DMS53 (cell line): ENCODE measurements at regions not wholly inside any gene's neighbourhood (a gene's known extent, or its start where the extent isn't known, plus 50 kb on each side); places are given as distances from the start of the nearest gene placed in this dataset.

ENCODE experiments used
- DNase-seq: peaks from one replicate; lab custom pipeline; 2025; lab: John Stamatoyannopoulos, UW

DNA sequence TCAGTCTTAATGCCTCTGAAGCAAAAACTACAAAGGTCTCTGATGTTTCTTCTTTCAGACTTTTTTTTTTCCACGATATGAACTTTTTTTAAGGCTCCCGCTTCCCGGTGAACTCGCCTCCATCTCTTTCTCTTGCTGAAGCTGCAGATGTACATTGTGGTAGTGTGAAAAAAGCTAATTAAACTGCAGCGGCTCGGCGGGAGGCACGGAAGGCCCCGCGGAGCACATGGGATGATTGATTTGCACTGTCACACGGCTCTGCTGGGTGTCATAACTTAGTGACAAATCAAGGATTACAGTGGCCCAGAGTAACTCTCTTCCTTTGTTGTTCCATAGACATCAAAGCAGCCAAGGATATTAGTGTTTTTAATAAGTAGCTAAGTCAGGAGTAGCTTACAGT, 196.3 kb downstream of the AXIN2 start:
- DNase-seq: no peak

DNA sequence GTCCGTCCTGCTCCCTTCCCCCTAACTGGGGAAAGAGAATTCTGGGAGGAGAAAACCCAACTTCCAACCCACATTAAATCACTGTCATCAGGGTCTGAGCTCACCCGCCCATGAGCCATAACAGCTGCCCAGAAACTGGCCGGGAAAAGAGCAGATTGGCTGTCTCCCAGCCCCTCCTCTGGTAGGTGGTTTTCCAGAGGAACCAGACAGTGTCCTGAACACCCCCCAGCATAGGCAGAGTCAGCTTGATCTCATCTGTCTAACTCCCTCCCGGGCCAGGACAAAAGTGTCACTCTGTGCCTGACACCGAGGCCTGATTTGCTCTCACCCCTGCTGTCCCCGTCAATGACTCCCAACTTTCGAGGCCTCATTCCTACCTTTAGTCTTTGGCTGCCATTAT, 197.0 kb downstream of the AXIN2 start:
- DNase-seq: no peak

DNA sequence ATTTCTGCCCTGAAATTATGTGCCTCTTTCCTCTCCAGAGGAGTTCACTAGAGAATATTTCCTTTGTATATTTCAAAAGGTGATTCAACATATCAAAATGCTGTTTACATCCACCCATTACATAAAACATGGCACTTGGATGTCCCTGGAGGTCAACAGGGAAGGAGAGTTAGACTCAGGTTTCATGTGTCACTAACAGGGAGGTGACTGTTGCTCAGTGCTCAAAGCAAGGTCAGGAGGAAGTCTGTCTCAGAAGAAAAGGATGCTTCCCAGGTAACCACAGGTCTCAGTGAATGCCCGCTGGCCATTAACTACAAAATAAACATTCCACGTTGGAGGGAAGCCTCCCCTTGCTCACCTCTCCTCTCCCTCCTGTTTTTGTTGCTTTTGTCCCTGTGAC, 198.6 kb downstream of the AXIN2 start:
- no peak for DNase-seq

DNA sequence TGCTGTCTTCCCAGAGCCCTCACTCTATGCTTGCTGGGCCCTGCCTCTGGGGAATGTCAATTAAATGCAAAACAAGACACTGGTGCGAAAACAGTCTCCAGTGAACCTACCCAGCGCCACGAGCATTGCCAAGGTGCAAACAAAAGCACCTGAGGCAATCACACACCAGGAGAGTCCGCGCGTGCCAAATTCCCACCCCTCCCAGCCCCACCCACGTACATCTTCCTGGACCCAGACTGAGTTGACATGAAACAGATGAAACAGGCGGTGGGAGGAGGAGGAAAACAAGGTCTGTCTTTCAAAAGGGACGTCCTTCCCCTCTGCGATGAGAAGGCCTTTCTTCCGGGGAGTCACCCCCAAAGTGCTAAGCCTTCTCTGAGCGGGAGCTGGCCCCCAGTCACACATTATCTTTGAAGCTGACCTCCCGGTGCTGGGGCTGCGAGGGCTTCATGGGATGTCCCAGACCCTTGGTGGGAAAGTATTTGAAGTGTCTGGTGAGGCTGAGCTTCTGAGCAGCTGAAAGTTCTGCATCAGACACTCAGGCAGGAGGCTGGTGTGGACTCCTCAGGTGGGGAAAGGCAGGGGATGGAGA, 200.4 kb downstream of the AXIN2 start:
- no peak for DNase-seq

DNA sequence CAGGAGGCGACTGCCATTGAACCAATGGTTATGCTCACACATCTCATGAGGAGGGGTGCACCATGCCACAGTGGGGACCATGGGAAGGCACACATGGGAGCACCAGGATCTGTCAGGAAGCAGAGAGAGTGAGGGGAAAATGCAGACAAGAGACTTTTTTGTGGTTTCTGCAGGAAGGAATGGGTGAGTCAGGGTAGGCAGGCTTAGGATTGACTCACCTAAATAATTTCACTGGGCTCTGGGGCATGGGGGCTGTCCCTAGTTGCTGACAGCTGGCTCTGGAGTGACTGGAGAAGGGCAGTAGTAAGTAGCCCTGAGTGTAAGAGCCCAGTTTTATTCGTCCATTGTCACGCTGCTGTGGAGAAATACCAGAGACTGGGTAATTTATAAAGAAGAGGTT, 202.4 kb downstream of the AXIN2 start:
- no peak for DNase-seq

DNA sequence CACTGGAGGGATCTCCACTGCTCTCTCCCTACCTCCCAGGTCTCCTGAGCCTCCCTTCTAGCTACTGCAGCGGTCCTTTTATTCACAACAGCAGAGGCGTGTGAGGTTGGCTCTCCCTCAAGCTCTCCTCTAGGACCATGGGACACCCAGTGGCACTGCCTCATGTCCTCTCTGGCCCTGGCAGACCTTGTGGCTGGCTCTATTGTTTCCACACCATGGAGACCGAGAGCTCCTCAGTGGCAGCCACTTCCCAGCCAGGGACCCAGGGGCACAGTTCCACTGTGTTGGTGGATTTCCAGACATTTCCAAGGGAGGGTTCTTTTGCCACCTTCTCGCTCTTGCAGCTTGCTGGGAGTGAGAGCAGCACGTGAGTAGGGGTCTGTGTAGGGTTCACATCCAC, 204.9 kb downstream of the AXIN2 start:
- no peak for DNase-seq

DNA sequence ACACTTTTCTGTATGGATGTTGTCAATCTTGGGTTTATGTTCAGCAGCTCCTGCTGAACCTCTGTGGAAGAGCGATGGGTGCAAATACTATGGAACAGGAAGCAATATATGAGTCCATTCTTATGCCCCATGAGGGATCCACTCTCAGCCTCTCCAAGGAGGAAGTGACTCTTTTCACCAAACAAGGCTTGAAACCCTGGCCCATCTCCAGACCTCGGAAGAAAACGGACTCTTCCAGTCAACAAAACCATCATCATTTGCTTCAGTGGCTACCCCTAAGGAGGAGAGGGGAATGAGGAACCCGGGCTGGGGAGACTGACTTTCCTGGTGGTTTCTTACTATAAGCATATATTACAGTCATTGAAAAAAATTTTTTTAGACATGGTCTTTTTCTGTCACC, 206.2 kb downstream of the AXIN2 start:
- DNase-seq: no peak

DNA sequence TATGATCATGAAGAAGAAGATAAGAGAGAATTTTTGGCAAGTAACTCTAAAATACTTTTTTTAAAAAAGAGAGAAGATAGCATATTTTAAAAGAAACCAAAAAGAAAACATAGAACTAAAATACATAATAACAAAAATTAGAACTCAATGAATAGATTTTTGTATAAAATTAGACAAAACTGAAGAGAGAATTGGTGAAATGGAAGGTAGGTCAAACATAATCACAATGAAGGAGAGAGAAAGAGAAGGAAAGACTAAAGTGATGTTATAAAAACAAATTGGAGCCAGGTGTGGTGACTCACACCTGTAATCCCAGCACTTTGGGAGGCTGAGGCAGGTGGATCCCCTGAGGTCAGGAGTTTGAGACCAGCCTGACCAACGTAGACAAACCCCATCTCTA, 211.5 kb downstream of the AXIN2 start:
- DNase-seq: no peak

DNA sequence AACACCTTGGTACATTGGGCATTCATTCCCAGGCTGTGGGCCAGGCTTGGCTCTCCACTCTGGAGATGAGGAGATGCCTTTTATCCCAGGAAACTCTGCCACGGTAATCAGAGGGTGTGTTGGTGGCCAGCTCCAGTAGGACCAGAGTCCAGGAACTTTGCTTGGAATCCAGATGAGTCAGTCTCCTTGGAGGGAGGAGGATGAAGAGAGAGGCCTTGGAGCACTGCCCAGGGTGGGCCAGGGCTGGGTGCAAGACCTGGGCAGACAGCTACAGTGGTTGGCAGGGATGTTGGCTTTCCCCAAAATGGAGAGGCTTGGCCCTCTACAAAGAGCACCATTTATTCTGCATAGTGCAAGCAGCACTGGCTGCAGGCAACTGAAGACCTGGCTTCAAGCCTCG, 209.0 kb downstream of the RGS9 start:
- DNase-seq: no peak

DNA sequence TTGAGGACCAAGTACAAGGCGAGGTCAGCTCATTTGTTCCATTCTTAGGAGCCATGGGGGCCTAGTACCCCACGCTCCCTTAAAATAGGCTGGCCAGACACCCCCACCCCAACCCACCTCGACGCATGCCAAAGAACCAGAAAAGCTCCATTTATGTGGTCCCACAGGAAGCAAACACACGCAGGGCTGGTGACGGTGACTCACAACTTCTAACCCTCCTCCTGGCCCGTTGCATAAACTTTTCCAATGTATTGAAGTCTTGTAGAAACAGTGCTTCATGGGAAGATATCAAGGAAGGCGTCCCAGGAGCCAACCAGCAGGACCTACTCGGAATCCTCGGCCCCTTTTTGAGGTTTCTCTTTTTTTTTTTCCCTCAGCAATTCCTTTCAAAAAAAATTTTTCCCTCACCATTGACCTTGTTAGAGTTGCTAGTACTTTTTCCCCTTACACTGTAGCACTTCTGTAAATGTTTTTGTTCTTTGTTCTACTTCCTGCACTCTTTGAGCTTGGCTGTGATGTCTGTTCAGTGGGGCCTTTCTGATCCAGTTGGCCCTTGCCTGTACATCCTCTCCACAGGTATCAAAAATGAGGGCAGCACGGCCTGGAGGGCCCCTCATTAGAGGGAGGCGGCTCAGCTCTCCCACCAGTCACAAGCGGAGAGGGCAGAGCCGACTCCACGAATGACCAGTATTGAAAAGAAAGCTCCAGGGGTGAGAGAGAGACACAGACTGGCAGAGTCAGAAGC, 208.3 kb downstream of the RGS9 start:
- DNase-seq: no peak

DNA sequence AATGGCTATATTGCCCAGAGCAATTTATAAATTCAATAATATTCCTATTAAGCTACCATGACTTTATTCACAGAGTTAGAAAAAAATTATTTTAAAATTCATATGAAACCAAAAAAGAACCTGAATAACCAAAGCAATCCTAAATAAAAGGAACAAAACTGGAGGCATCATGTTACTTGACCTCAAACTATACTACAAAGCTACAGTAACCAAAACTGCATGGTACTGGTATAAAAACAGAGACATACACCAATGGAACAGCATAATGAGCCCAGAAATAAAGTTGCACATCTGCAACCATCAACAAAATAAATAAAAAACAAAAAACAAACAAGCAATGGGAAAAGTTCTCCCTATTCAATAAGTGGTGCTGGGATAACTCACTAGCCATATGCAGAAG, 203.2 kb downstream of the RGS9 start:
- DNase-seq: no peak

DNA sequence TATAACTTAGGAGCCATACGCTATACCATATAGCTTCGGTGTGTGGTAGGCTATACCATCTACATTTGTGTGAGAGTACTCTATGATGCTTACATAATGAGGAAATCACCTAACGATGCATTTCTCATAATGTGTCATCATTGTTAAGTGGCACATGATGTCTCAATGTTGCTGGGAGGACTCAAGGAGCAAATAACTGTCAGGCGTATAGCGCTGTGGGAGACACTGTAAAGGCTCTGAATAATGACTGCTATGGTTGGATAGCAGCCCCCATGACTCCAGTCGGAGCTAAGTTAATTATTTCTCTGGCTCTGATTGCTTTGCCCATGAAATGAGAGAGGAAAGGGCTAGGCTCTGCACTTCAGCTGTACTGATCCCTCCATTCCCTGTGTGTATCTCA, 197.2 kb downstream of the RGS9 start:
- DNase-seq: no peak

DNA sequence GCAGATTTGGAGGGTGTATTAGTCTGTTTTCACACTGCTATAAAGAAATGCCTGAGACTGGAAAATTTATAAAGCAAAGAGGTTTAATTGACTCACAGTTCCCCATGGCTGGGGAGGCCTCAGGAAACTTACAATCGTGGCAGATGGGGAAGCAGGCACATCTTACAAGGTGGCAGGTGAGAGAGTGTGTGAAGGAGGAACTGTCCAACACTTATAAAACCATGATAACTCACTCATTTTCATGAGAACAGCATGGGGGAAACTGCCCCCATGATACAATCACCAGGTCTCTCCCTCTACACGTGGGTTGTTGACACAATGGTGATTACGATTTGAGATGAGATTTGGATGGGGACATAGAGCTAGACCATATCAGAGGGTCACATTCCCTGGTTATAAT, 195.6 kb downstream of the RGS9 start:
- DNase-seq: no peak

DNA sequence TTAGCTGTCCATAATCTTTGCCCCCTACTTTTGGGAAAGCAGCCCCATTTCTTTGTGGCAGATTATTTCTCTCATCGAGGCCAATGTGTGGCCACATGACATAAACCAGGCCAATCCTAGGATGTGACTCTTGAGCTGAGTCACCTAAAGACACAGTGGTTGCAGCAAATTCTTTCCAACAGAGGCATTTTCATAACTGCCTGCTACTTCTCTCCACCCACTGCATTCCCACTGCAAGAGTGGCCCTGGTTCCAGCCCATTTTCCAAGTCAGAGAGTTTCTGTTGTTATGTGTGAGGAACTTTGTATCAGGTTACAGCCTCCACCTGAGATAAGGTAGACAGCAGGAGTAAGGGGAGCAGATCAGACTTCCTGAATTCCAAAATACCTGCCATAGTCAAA, 195.2 kb downstream of the RGS9 start:
- no peak for DNase-seq

DNA sequence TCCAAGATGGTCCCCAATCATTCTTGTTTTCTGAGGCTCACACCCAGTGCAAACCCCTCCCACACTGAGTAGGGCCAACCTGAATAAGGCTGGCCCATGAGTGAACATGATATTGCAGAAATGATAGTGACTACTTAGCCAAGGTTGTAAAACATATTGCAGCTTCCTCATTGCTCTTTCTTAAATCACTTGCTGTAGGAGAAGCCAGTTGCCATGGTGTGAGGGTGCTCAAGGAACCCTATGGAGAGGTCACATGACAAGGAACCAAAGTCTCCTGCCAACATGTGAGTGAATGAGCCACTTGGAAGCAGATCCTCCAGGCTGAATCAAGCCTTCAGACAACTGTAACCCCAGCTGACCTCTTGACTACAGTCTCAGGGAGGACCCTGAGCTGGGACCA, 191.4 kb downstream of the RGS9 start:
- DNase-seq: no peak

DNA sequence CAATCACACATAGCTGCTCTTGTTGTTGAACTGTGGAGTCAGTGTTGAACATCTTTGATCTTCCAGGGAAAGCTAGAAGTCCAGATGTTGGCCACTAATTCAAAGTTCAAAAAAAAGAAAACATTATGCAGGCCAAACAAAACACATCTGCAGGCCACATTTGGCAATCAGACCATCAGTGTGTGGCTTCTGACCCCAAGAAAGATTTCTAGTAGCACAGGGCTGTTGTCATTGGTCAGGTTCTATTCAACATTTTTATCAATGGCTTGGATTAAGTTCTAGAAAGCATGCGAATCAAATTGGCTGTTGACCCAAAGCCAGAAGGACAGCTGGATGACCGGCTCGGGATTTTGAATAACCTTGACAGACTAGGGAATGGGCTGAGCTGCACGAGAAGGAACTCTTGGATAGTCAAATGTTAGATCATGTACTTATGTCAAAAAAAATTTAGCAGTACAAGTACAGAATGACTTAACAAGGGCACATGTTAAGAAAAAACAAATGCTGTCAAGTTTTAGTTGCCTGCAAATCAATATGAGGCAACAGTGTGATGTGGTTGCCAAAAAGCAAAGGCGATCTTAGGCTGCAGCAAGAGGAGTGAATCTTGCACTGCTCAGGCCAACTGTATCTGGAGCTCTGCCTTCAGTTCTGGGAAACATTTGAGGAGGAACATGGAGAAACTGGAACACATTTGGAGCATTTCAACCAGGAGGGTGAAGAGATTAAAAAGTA, 187.6 kb downstream of the RGS9 start:
- no peak for DNase-seq

DNA sequence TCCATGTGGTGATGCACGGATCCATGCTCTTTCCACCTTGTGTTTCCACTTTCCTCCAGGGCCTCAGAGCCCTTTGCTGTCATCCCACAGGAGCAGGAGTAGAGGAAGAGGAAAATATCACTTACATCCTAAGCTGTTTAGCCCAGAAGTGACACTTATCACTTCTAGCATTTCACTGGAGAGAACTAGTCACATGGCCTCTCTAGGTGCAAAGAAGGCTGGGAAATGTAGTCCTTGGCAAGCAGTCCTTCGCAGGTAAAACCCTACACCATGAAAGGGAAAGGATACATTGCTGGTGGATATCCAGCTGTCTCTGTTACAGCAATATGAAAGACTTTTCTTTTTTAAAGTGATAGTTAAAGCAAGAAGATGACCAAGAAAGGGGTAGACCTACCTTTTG, 185.9 kb downstream of the RGS9 start:
- peak; percentile 51 for DNase-seq

DNA sequence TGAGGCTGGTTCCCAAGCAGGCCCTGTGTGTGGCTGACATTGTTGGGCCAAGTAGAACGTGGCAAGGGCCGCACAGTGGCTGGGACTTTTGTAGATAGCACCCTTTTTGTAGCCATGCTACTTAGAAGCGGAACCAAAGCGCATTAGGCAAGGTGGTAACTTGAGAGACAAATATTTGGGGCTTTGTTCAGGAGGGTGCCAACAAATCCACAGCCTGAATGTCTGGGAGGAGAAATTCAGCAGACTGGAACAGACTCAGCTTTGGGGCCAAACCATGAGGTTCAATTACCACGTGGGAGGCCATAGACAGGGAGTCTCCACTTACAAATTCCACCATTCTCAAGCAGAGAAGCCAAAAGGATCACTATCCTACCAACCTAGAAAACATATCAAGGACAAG, 183.7 kb downstream of the RGS9 start:
- DNase-seq: no peak

DNA sequence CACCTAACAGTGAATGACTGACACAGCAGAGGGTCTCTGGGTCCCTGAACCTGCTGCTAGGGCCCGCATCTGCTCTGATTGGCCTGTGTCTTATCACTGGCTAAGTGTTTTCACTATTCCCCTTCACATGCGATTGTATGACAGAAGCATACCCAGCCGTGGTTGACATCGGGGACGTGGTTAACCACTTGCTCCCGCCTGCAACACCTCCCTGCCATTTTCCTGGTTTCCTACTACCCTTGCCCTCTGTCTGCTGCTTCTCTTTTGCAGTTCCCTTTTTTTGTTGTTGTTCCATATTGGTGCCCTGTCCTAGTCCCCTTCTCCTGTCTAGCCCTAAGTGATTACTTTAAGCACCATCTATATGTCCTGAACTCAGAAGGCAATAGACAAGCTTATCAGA, 177.0 kb downstream of the RGS9 start:
- no peak for DNase-seq

DNA sequence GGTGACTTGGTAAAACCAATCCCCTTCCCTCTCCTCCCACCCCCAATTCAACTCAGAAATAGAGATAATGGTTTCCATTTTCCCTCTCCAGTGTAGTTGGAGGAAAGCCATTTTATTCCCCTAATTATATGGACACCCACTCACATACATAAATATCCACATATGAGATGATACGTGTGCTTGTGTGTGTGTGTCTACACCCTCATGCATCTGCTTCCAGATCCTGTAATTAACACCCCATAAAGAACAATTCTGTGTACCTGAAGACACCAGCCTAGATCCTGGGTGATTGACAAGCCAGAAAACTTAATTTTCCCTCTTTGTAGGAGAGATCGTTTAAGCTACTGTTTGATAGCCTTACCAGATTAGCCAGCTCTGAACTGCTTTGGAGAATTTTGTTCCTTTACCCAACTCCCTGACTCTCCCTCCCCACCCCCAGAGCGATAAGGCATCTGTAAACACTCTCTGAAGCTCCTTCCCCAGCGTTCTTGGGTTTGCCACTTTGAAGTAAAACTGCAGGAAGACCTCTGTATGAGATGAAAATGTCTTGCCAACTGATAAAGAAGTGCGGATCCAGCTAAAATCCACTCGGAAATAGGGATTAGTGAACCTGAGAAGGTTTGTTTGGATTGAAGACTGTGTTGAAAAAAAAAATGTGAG, 175.7 kb downstream of the RGS9 start:
- no peak for DNase-seq

DNA sequence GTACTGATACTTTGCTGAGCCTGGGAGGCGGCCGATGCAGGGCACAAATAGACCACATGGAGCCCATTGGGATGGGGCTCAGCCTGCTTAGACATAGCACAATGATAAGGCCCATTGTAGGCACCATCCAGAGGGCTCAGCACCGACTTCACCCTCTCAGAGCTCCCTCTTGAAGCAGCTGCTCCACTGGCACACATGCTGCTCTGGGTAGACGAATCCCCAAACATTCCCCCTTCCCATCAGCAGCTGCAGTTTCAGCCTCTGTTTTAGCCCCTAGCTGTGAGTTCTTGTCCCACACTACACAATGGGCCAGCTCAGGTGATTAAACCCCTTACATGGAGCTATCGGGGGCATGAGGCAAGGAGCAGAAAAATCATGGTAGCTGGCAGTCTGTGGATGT, 174.1 kb downstream of the RGS9 start:
- DNase-seq: no peak

DNA sequence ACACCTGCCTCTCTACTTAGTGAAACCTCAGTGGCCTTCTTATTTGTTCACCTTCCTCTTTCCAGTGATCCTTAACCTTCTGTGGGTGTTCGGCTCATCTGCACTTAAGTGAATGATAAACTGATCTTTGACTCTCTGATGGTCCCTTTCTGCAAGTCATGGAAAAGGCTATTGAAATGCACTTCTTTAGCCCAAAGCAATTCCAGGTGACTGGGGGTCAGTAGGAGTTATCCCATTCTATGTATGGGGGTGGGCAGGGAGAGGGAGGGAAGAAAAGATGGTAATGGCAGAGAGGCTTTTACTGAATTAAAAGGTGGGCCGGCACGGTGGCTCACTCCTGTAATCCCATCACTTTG, 170.8 kb downstream of the RGS9 start:
- DNase-seq: no peak
